Embryonic facial prominence (tissue), 1 donor: ENCODE measurements at regions not wholly inside any gene's neighbourhood (a gene's known extent, or its start where the extent isn't known, plus 50 kb on each side); places are given as distances from the start of the nearest gene placed in this dataset.
"Not testable (repeated sequence)": the region's sequence is repeated elsewhere in the genome, so short reads cannot be mapped to it uniquely, and the experiment has no call there.

Source experiments
- DNase-seq: peaks from one replicate; pipeline ENCODE4 v3.0.0-alpha.2; 2016; ENCODE audit errors: extremely low spot score

- no peak for DNase-seq
Observed at GRCh38 chr16:29310852-29311314, 95.6 kb downstream of the NPIPB11 start.

DNA sequence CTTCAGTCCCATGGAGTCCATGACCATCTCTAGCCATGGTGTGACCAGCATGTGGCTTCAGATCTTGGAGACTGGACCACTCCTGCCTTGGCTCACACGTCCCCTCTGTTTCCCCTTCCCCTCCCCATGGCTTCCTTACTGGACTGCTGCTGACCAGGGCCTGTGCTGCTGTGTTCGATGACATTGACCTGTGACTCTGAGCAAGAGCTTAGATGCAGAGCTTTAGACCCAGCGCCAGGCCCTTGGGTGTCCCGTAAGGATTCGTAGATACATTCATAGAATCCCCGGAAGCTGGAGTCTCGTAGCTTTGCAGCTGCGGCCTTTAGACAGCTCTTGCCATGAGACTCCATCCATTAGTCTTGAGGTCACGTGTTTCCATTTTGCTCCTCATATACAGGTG, 96.3 kb downstream of the NPIPB11 start:
- not testable (repeated sequence) for DNase-seq

- DNase-seq, result not testable (repeated sequence)
Observed at GRCh38 chr16:29309601-29310000, 96.9 kb downstream of the NPIPB11 start.

DNA sequence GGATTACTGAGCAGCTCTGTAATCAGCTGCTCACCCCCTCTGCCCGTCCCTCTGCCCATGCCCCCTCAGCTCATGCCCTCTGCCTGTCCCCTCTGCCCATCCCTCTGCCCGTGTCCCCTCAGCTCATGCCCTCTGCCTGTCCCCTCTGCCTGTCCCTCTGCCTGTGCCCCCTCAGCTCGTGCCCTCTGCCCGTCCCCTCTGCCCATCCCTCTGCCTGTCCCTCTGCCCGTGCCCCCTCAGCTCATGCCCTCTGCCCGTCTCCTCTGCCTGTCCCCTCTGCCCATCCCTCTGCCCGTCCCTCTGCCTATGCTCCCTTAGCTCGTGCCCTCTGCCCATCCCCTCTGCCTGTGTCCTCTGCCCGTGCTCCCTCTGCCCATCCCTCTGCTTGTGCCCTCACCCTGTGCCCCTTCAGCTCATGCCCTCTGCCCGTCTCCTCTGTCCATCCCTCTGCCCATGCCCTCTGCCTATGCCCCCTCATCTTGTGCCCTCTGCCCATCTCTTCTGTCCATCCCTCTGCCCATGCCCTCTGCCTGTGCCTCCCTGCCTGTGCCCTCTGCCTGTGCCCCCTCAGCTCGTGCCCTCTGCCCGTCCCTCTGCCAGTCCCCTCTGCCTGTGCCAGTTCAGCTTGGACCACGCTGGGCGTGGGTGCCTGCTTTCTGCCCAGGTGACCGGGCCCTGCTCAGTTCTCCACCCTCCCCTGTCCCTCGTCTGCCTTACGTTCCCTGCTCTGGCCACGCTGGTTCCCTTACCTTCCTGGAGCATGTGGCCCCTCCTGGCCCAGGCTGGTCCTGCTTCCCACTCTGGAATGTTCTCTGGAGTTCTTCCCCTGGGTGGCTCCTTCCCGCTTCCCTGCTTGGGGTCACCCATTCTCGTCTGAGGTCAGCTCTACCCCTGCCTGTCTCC, 97.6 kb downstream of the NPIPB11 start:
- DNase-seq, result no peak

- DNase-seq, result no peak
Observed at GRCh38 chr16:29307598-29308507, 98.7 kb downstream of the NPIPB11 start.

DNA sequence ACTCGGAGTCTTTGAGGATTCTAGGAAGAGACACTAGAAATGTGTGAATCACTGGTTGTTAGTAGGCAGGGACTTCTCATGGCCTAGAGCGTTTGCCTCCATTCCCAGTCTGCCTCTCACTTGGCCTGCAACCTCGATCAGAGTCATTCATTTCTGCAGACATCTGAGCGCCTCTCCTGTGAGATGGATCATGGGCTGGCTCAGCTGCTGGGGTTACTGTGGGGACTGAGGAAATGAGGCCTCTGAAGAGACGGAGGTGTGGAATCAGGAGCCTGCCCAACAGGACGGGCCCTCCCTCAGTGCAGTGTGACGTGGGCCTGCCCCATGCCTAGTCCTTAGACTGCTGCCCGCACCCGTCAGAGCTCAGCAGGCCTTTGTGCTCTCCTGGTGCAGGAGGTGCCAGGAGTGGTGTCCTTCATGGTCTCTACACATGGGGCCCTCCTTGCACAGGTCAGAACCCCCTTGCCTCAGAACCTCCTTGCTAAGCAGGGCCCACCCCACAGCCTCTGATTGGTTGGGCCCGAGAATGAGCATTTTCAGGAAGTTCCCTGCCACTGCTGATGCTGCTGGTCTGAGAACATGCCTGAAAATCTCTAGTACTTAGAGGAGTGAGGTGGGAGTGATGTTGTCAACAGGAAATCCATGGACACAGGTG, 99.4 kb downstream of the NPIPB11 start:
- no peak for DNase-seq

GRCh38 chr16:29306201-29306600, 100.3 kb downstream of the NPIPB11 start:
- no peak for DNase-seq

DNA sequence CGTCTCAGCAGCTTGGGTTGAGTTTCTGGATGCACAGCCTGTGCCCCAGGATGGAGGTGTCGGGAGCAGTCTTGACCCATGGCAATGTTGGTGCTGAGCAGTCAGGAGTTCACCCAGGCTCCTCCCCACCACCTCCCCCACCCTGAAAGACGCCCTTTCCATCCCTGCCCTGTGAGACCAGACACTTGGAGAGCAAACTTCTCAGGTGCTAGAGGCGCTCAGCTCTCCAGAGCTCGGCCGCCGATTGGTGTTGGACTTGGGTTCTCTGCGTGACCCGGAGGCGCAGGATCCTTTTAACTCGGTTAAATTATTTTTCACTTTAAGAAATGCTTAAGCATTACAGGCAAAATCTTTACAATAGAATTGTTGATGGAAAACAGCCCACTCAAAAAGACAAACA, 101.5 kb downstream of the NPIPB11 start:
- DNase-seq, result not testable (repeated sequence)

DNA sequence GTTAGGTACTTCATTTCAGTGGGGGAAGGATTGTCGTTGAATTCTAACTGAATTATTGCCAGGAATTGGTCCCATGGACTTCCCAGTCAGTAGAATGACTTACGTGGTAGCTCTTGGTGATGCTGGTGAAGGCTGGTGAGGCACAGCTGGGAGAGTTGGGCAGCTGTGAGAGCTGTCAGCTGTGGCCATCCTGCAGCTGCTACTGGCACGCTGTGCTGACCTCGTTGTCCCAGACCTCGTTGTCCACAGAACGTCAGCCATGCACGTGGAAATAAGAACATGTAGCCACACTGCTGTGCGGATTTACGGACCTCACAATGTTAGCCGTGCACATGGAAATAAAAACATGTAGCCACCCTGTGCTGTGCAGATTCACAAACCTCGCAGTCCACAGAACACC, 102.3 kb downstream of the NPIPB11 start:
- no peak for DNase-seq

GRCh38 chr16:29303520-29303919, 103.0 kb downstream of the NPIPB11 start:
- DNase-seq, result no peak

DNA sequence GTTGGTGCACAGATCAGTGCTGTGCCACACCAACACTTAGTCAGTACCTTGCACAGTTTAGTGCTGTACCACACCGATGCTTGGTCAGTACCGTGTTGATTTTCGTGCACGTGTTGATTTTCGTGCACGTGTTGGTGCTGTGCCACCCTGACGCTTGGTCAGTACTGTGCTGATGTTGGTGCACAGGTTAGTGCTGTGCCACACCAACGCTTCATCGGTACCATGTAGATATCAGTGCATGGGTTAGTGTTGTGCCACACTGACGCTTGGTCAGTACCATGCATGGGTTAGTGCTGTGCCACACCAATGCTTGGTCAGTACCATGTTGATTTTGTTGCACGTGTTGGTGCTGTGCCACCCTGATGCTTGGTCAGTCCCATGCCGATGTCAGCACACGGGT, 103.5 kb downstream of the NPIPB11 start:
- no peak for DNase-seq

DNA sequence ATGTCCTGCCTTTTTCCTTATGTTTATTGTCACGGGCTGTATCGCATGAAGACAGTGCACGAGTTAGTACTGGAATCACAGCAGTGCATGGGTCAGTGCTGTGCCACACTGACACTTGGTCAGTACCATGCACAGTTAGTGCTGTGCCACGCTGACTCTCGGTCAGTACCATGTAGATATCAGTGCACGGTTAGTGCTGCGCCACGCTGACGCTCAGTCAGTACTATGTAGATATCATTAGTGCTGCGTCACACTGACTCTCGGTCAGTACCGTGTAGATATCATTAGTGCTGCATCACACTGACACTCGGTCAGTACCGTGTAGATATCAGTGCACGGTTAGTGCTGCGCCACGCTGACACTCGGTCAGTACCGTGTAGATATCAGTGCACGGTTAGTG, 104.1 kb downstream of the NPIPB11 start:
- DNase-seq, result not testable (repeated sequence)

- not testable (repeated sequence) for DNase-seq
Observed at GRCh38 chr16:29301662-29302285, 104.7 kb downstream of the NPIPB11 start.

- DNase-seq, result not testable (repeated sequence)
Observed at GRCh38 chr16:29300541-29301535, 105.7 kb downstream of the NPIPB11 start.

DNA sequence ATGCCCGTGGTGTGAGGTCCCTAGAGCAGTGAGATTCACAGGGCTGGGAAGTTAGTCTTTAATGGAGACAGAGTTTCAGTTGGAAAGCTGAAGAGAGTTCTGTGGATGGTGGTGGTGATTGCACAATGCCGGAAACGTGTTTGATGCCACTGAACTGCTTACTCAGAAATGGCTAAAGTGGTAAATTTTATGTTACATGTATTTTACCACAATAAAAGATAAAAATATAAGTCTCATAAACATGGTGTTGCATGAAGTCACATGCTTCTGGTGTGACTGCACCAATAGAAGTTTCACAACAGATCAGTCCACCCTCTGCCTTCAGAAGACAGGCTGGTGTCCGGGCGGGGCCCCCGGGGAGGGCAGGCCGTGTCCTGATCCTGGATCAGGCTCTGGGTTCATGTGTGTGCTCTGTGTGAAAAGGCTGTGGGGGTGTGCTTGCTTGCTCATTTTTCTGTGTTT, 106.5 kb downstream of the NPIPB11 start:
- not testable (repeated sequence) for DNase-seq

DNA sequence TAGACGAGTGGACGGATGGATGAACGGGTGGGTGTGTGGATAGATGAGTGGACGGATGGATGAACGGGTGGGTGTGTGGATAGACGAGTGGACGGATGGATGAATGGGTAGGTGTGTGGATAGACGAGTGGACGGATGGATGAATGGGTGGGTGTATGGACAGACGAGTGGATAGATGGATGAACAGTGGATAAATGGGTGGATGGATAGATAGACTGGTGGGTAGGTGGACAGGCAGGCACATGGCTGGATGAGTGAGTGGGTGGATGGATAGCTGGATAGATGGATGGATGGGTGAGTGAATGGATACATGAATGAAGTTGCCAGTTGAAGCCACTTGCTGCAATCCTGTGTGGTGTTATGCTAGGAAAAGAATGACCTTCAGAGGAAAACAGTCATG, 107.5 kb downstream of the NPIPB11 start:
- not testable (repeated sequence) for DNase-seq

GRCh38 chr16:29298307-29298706, 108.2 kb downstream of the NPIPB11 start:
- DNase-seq, result not testable (repeated sequence)

- DNase-seq, result not testable (repeated sequence)
Observed at GRCh38 chr16:29297809-29298177, 108.7 kb downstream of the NPIPB11 start.

GRCh38 chr16:29297144-29297808, 109.2 kb downstream of the NPIPB11 start:
- DNase-seq, result not testable (repeated sequence)
